Bronchial epithelial cell (primary cell): ENCODE measurements at regions not wholly inside any gene's neighbourhood (a gene's known extent, or its start where the extent isn't known, plus 50 kb on each side); places are given as distances from the start of the nearest gene placed in this dataset.

Source experiments
- DNase-seq: peaks from one replicate; pipeline ENCODE4 v3.0.0-alpha.2; 2010; ENCODE audit warnings: low read depth
- FAIRE-seq: peaks from 2 replicates; lab custom pipeline; 2011; peaks lifted over from hg19 to GRCh38; lab: Jason Lieb, UNC
- H3K27me3 ChIP-seq: 2 replicates; pipeline ENCODE4 v1.5.1; 2011; ENCODE audit warnings: low read length; ENCODE audit not compliant: control insufficient read depth, insufficient read depth
- H3K36me3 ChIP-seq: 2 replicates; pipeline ENCODE4 v1.5.1; 2011; ENCODE audit warnings: low read length; ENCODE audit not compliant: control insufficient read depth, insufficient read depth
- H3K4me3 ChIP-seq: 2 replicates; pipeline ENCODE4 v1.5.1; 2011; ENCODE audit warnings: mild to moderate bottlenecking, low read depth, low read length, control low read depth
- TF ChIP-seq, protein P1 (sequence below): IDR thresholded peaks from 2 replicates; pipeline ENCODE4 v1.5.1; 2011; ENCODE audit warnings: mild to moderate bottlenecking, moderate library complexity, low read length, control low read depth, inconsistent platforms; ENCODE audit not compliant: insufficient read depth, severe bottlenecking

DNA sequence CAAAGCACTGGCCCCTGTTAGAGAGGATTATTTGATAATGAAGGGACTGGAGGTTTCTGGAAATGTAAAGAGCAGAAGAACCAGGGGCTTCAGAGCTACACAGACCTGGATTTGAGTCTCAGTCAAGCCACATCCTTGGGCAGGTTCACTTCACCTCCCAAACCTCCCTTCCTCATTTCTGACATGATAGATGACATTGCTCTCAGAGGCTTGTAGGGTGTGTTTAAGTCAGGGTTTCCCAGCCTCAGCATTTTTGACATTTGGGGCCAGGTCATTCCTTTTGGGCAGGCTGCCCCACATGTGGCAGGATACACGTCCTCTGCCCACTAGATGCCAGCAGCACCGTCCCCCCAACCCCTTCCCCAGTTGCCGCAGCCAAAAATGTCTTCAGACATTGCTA is 474.6 kb downstream of the MATN1 start:
- TF ChIP-seq, protein P1, sequence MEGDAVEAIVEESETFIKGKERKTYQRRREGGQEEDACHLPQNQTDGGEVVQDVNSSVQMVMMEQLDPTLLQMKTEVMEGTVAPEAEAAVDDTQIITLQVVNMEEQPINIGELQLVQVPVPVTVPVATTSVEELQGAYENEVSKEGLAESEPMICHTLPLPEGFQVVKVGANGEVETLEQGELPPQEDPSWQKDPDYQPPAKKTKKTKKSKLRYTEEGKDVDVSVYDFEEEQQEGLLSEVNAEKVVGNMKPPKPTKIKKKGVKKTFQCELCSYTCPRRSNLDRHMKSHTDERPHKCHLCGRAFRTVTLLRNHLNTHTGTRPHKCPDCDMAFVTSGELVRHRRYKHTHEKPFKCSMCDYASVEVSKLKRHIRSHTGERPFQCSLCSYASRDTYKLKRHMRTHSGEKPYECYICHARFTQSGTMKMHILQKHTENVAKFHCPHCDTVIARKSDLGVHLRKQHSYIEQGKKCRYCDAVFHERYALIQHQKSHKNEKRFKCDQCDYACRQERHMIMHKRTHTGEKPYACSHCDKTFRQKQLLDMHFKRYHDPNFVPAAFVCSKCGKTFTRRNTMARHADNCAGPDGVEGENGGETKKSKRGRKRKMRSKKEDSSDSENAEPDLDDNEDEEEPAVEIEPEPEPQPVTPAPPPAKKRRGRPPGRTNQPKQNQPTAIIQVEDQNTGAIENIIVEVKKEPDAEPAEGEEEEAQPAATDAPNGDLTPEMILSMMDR = no peak
- no peak for DNase-seq
- no peaks in the 10 kb centered on the region for H3K36me3 ChIP-seq
- no peak overlapping the region for H3K4me3 ChIP-seq
- H3K27me3 ChIP-seq = no peaks in the 10 kb centered on the region
- no peak for FAIRE-seq

DNA sequence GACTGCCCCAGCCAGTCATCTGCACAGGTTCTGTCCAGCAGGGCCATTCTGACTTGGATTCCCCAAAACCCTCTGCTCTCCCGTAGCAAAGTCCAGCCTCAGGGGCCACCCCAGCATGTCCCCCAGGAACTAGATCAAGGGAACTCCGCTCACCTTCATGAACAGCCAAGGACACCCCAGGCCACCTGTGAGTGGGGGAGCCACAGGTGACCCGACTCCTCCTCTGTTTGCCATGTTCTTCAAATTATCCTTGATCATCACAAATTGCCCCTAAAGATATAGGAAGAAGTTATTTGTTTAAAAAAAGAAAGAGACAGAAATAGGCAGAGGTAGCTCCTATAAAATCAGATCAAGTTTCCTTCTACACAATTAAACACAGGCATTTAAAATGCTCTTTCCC is 475.0 kb downstream of the MATN1 start:
- FAIRE-seq = no peak
- no peaks in the 10 kb centered on the region for H3K36me3 ChIP-seq

DNA sequence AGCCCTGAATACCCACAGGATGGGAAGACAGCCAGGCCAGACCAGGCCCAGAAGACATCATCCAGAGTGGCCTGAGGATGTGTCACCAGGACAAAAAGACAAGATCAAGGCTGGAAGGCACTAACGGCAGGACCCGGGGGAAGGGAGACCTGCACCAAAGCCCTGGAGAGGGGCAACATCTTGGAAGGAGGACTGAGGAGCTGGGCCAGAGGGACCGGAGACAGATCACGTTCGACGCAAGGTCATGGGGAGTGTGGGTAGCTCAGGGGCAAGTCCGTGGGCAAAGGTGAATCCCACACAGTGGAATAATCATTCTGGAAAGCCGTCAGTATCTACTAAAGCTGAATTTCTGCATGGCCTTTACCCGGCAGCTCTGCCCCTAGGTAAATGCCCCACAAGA is 478.6 kb downstream of the MATN1 start:
- H3K4me3 ChIP-seq = no peak overlapping the region
- no peaks in the 10 kb centered on the region for H3K36me3 ChIP-seq
- TF ChIP-seq, protein P1 = no peak
- FAIRE-seq (no peak), DNase-seq (no peak)
- no peaks in the 10 kb centered on the region for H3K27me3 ChIP-seq

More for the DNA sequence above, 475.0 kb downstream of the MATN1 start:
- no peak overlapping the region for H3K4me3 ChIP-seq
- no peak for DNase-seq
- no peaks in the 10 kb centered on the region for H3K27me3 ChIP-seq
- TF ChIP-seq, protein P1 = no peak

DNA sequence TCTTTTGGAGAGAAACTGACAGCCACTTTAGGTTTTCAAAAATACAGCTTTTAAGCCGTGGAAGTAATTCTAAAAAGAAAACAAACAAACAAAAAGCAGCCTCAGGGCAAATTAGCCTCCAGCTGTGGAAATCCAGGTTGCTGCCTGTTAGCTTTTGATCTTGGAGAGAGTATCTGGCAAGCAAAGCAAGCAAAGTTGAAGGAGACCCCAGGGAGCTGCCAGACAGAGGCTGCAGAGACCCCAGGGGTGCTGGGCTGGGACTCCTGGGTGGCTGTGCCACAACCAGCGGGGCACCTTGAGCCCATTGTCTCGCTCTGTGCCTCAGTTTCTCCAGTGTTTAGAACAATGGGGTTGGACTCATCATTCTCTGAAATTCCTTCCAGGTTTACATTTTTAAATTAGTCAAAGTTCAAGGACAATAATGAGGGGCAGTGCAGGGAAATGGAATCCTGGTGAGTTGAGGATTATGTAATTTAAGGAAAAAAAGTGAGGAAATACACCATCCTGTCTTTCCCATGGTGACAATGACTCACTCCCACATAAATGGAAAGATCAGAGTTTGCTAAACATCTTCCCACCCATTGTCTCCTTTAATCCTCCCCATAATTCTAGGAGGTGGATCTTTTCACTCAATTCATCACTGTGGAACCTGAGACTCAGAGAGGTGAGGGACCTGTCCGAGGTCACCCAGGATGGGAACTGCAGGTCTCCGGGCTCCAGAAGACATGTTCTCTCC is 480.5 kb downstream of the MATN1 start:
- Histone ChIP-seq H3K4me3 (no peak overlapping the region), H3K36me3 (no peaks in the 10 kb centered on the region), H3K27me3 (no peaks in the 10 kb centered on the region)
- FAIRE-seq (no peak), DNase-seq (no peak)
- TF ChIP-seq, protein P1 = no peak

DNA sequence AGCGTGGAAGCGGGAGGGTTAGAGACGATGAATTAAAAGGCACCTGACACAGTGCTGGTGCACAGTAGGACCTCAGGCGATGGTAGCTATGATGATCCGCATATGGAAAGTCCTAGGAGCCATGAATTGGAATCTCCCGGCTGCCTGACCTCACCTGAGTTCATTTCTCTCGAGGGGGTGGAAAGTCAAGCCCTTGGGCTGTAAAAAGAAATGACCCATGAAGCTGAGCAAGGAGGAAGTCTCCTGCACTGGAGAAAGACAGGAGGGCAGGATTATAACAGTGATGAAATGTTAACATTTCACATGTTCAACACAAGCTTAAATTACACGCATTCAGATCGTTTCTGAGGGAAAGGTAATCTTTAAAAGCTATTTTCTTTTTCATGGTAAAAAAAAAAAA is 481.2 kb downstream of the MATN1 start:
- FAIRE-seq (no peak), DNase-seq (no peak)
- Histone ChIP-seq H3K4me3 (no peak overlapping the region), H3K27me3 (no peaks in the 10 kb centered on the region), H3K36me3 (no peaks in the 10 kb centered on the region)
- TF ChIP-seq, protein P1 = no peak

DNA sequence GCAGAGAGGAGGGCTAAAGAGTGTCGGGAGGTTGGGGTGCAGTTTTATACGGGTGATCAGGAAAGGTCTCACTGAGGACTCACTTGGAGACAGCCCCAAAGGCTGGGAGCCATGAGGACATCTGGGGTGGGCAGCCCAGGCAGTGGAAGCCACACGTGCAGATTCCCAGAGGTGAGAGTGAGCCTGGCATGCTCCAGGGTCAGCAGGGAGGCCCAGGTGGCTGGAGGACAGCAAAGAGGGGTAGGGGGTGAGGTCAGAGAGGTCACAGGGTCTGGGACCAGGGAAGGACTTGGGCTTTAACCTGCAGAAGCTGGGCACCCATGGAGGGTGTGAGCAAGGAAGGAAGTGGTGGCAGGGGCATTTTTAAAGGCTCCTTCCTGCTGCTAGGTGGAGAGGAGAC is 481.7 kb downstream of the MATN1 start:
- FAIRE-seq (no peak), DNase-seq (no peak)
- Histone ChIP-seq H3K27me3 (no peaks in the 10 kb centered on the region), H3K4me3 (no peak overlapping the region), H3K36me3 (no peaks in the 10 kb centered on the region)
- TF ChIP-seq, protein P1 = no peak
